H1 (cell line): ENCODE measurements at regions not wholly inside any gene's neighbourhood (a gene's known extent, or its start where the extent isn't known, plus 50 kb on each side); places are given as distances from the start of the nearest gene placed in this dataset.

Experiments used
- ASH2L ChIP-seq: fragments of 200-600, 300-600 bp; sonication (generic); IDR thresholded peaks from one replicate; pipeline ENCODE4 v1.7.1; 2017; ENCODE audit warnings: low read length
- BACH1 ChIP-seq: IDR thresholded peaks from 2 replicates; pipeline ENCODE4 v1.6.1; 2012; ENCODE audit warnings: low read length, improper control_type of control experiment
- CTBP2 ChIP-seq: IDR thresholded peaks from 2 replicates; pipeline ENCODE4 v1.7.0; 2011; ENCODE audit warnings: borderline replicate concordance, mild to moderate bottlenecking, moderate library complexity, mixed read lengths, low read length; ENCODE audit not compliant: insufficient read depth, insufficient read length
- KDM1A ChIP-seq: fragments of 200-600, 300-600 bp; sonication (generic); IDR thresholded peaks from 2 replicates; pipeline ENCODE4 v1.7.1; 2016; ENCODE audit warnings: mild to moderate bottlenecking, low read length, borderline replicate concordance
- TCF12 ChIP-seq: IDR thresholded peaks from 2 replicates; pipeline ENCODE4 v1.6.1; 2011; ENCODE audit warnings: low read depth, mild to moderate bottlenecking, low read length

GRCh38 chr1:5460974-5461373 is 531.3 kb downstream of the NPHP4 start (continued):
- no peak for TF ChIP-seq KDM1A
- TF ChIP-seq TCF12: no peak
- no peak for TF ChIP-seq CTBP2
- no peak for TF ChIP-seq ASH2L
- TF ChIP-seq BACH1: no peak
